CD4-positive, alpha-beta T cell treated with Interleukin-4 for 4 hours (primary cell): ENCODE measurements at regions not wholly inside any gene's neighbourhood (a gene's known extent, or its start where the extent isn't known, plus 50 kb on each side); places are given as distances from the start of the nearest gene placed in this dataset.
"Not testable (repeated sequence)": the region's sequence is repeated elsewhere in the genome, so short reads cannot be mapped to it uniquely, and the experiment has no call there.

Experiments
- DNase-seq: peaks from one replicate; pipeline ENCODE4 v3.0.0-alpha.2; 2020

GRCh38 chr15:69774711-69775110 lies 322.1 kb downstream of the RPLP1 start:
- DNase-seq = not testable (repeated sequence)

GRCh38 chr15:69777356-69777755 lies 320.4 kb downstream of the TLE3 start:
- no peak for DNase-seq

GRCh38 chr15:69780374-69780773 lies 317.3 kb downstream of the TLE3 start:
- no peak for DNase-seq

- DNase-seq = no peak
These were observed 316.7 kb downstream of the TLE3 start for GRCh38 chr15:69780981-69781380.

GRCh38 chr15:69781411-69782125 lies 316.1 kb downstream of the TLE3 start:
- DNase-seq = no peak

- no peak for DNase-seq
These were observed 315.5 kb downstream of the TLE3 start for GRCh38 chr15:69782139-69782658.

GRCh38 chr15:69782809-69783208 lies 314.9 kb downstream of the TLE3 start:
- no peak for DNase-seq

GRCh38 chr15:69783211-69783610 lies 314.5 kb downstream of the TLE3 start:
- DNase-seq = no peak

- DNase-seq = no peak
These were observed 312.7 kb downstream of the TLE3 start for GRCh38 chr15:69784798-69785566.

GRCh38 chr15:69786136-69786701 lies 311.5 kb downstream of the TLE3 start:
- no peak for DNase-seq

- DNase-seq = no peak
These were observed 309.9 kb downstream of the TLE3 start for GRCh38 chr15:69787791-69788190.

GRCh38 chr15:69789648-69790393 lies 307.9 kb downstream of the TLE3 start:
- no peak for DNase-seq

GRCh38 chr15:69790632-69791031 lies 307.1 kb downstream of the TLE3 start:
- no peak for DNase-seq

- DNase-seq = no peak
These were observed 304.9 kb downstream of the TLE3 start for GRCh38 chr15:69792823-69793222.

- DNase-seq = no peak
These were observed 304.3 kb downstream of the TLE3 start for GRCh38 chr15:69793431-69793780.

- DNase-seq = no peak
These were observed 303.8 kb downstream of the TLE3 start for GRCh38 chr15:69793781-69794451.

GRCh38 chr15:69794645-69795469 lies 302.9 kb downstream of the TLE3 start:
- DNase-seq = no peak

GRCh38 chr15:69795601-69796000 lies 302.1 kb downstream of the TLE3 start:
- DNase-seq = no peak

GRCh38 chr15:69797051-69797595 lies 300.6 kb downstream of the TLE3 start:
- DNase-seq = no peak

GRCh38 chr15:69797615-69798014 lies 300.1 kb downstream of the TLE3 start:
- DNase-seq = no peak

GRCh38 chr15:69798481-69799250 lies 299.1 kb downstream of the TLE3 start:
- no peak for DNase-seq
